ENCODE measurements at regions not wholly inside any gene's neighbourhood (a gene's known extent, or its start where the extent isn't known, plus 50 kb on each side); places are given as distances from the start of the nearest gene placed in this dataset.

GRCh38 chr19:23810496-23810895 lies 51.8 kb upstream of the ZNF681 start:
- TF ChIP-seq CTCF (IDR thresholded peaks at IDR 0.05 in 2 of 3, conservative IDR thresholded peaks at IDR 0.05 in 1 of 3; ENCODE audit: borderline replicate concordance in 1 of 3, insufficient read depth in 1 of 3, low read depth in 2 of 3, low read length in 2 of 3) (no peak), YY1 (IDR thresholded peaks at IDR 0.05; ENCODE audit: extremely low read depth, insufficient replicate concordance, low read depth, low read length) (no peak), POLR2A (IDR thresholded peaks at IDR 0.05; ENCODE audit: borderline replicate concordance, extremely low read depth, insufficient read depth, insufficient read length) (no peak), REST (IDR thresholded peaks at IDR 0.05; ENCODE audit: low read depth) (no peak), POLR2AphosphoS5 (IDR thresholded peaks at IDR 0.05; ENCODE audit: low read depth, low read length) (no peak), JUND (IDR thresholded peaks at IDR 0.05) (no peak), RAD21 (IDR thresholded peaks at IDR 0.05; ENCODE audit: low read depth) (no peak), EZH2 (IDR thresholded peaks at IDR 0.05) (no peak), SIN3A (IDR thresholded peaks at IDR 0.05; ENCODE audit: low read depth) (no peak), CEBPB (IDR thresholded peaks at IDR 0.05; ENCODE audit: low read depth) (no peak), CBX3 (IDR thresholded peaks at IDR 0.05; ENCODE audit: low read depth) (no peak), ZNF274 (IDR thresholded peaks at IDR 0.05; ENCODE audit: low read depth, low read length) (no peak), TCF7L2 (IDR thresholded peaks at IDR 0.05; ENCODE audit: borderline replicate concordance, extremely low read depth, insufficient read depth, insufficient read length) (no peak)
- TF ChIP-seq, protein P1, sequence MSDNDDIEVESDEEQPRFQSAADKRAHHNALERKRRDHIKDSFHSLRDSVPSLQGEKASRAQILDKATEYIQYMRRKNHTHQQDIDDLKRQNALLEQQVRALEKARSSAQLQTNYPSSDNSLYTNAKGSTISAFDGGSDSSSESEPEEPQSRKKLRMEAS (IDR thresholded peaks at IDR 0.05) = no peak

All from HCT116 (cell line).